H7 (cell line): ENCODE measurements at regions not wholly inside any gene's neighbourhood (a gene's known extent, or its start where the extent isn't known, plus 50 kb on each side); places are given as distances from the start of the nearest gene placed in this dataset.
"Not testable (repeated sequence)": the region's sequence is repeated elsewhere in the genome, so short reads cannot be mapped to it uniquely, and the experiment has no call there.

Source experiments
- DNase-seq: peaks from one replicate; pipeline ENCODE4 v3.0.0; 2012
- H3K27me3 ChIP-seq: 2 replicates; pipeline ENCODE4 v1.6.0; 2011; ENCODE audit warnings: mild to moderate bottlenecking, low read length; ENCODE audit not compliant: control insufficient read depth, insufficient read depth
- H3K36me3 ChIP-seq: replicated peaks from 2 replicates; pipeline ENCODE4 v1.5.1; 2011; ENCODE audit warnings: low read length; ENCODE audit not compliant: control insufficient read depth, insufficient read depth
- H3K4me3 ChIP-seq: 2 replicates; pipeline ENCODE4 v1.5.1; 2011; ENCODE audit warnings: low read depth, mild to moderate bottlenecking, control low read depth, low read length, moderate library complexity; ENCODE audit not compliant: insufficient read depth

DNA sequence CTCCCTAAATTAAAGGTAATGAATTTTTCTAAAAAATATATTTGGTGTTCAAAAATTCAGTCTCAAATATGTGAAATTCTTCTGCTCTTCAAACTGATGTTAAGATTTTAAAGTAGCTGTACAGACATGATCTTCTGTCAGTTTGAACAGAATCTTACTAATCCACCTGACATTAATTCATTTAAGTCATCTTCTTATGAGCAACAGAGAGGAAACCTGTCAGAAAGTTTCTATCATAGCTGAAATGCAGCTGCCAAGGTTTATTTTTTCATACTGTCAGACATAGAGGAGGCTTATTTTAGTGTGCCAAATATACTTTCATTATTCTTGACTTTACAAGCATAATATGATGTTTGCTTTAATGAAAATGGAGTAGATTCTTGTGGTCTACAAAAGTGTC, 686.6 kb upstream of the MIS18BP1 start:
- no peaks in the 10 kb centered on the region for H3K36me3 ChIP-seq
- H3K4me3 ChIP-seq, result no peak overlapping the region
- DNase-seq, result no peak
- no peaks in the 10 kb centered on the region for H3K27me3 ChIP-seq

DNA sequence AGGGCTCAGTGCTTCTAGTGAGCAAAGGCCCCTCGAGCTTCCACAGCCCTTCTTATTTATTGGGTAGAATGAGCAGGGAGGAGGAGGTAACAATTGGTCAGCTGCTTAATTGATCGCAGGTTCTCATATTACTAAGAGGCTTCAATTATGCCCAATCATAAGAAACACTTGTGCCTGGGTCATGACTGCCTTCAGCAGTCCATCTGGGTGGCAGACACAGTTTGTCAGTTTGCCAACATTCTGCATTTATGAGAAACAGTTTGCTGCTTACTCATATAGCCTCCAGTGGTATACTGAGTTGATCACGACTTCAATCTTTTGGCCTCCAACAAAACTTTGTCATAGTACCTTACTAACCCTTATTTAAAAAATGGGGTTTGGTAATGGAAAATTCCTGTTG, 667.0 kb upstream of the MIS18BP1 start:
- H3K27me3 ChIP-seq, H3K36me3 ChIP-seq, H3K4me3 ChIP-seq, DNase-seq: not testable (repeated sequence)

DNA sequence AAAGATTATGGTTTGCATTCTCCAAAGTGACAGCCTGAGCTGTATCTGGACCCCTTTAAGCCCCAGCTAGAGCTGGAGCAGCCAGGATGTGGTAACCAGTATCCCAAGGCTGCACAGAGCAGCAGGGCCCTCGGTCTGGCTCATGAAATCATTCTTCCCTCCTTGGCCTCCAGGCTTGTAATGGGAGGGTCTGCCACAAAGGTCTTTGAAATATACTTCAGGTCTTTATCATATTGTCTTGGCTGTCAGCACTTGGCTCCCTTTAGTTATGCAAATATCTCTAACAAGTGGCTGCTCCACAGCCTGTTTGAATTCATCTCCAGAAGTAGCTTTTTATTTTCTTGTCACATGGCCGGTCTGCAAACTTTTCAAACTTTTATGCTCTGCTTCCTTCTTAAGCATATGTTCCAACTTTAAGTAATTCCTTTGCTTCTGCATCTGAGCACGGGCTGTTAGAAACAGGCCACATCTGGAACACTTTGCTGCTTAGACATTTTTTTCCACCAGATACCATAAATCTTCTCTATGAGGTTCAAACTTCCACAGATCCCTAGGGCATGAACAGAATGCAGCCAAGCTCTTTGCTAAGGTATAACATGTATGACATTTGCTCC, 663.4 kb upstream of the MIS18BP1 start:
- no peaks in the 10 kb centered on the region for H3K27me3 ChIP-seq
- DNase-seq, result no peak
- H3K4me3 ChIP-seq, result no peak overlapping the region
- no peaks in the 10 kb centered on the region for H3K36me3 ChIP-seq

DNA sequence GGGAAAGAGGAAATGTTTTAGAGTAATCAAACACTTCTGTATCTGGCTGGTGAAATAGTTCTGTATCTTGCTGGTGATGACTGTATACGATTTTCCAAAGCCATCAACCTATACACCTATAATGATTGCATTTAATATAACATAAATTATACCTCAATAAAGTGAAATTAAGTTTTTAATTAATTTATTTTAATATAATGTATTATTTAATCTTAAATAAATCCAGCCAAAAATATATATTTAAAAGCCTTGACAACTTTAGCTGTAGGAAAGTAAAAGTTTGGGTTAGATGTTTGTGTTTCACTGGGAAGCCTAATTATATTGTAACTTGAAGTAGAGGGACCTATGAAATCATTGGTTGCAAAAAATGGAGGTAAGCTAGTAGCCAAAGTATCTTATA, 654.8 kb upstream of the MIS18BP1 start:
- DNase-seq, result no peak
- no peaks in the 10 kb centered on the region for H3K36me3 ChIP-seq
- no peak overlapping the region for H3K4me3 ChIP-seq

DNA sequence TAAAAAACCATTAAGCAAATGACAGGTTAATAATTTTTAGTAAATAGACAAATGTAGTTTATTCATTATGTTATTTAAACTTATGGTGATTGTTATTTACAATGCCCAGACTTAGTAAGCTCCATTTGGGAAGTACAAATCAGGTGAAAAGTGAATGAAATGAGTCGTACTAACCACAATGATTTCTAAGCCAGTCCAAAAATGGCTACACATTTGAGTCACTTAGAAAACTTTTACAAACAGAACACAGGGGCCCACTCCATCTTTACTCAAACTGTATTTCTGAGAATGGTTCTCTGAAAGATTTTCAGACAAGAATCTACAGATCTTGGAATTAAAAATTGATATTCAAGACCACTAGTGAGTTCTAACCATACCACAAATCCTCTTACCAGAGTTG, 653.3 kb upstream of the MIS18BP1 start:
- Histone ChIP-seq H3K36me3 (no peaks in the 10 kb centered on the region), H3K4me3 (no peak overlapping the region), H3K27me3 (no peaks in the 10 kb centered on the region)
- DNase-seq, result no peak

More for the DNA sequence above, 654.8 kb upstream of the MIS18BP1 start:
- no peaks in the 10 kb centered on the region for H3K27me3 ChIP-seq

DNA sequence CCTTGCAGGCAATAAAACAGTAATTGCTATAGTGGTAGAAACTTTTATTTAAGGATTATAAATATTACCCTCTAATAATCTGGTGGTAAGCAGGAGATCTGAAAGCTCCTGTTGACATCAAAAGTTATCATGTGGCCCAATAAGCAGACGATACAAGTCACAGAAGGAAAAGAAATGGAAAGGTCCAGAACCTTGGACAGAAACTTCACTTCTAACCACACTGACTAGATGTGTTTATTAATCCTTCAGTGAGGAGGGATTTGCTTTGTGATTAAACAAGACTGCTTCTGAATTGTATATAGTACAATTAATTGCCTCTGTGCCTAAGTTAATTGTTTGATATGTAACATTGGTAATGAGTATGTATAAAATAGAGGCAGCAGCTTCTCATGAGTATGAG, 652.7 kb upstream of the MIS18BP1 start:
- DNase-seq, result no peak
- Histone ChIP-seq H3K36me3 (no peaks in the 10 kb centered on the region), H3K27me3 (no peaks in the 10 kb centered on the region), H3K4me3 (no peak overlapping the region)

DNA sequence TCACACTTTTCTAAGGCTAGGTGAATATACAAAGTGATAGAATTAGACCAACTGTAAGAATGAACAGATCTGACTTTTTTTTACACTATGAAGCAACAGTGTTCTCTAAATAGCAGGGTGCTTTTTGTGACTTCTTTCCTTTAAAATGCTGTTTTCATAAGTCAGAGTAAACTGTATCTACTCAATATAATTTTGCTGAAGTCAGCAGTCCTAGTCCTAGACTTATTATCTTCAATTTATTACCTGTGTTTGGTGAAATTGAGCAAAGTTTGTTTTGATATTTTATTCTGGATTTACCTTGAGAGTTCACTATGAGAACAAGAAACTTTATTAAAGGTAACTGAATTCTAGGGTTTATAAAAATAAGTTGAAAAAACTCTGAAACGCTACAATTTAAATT, 651.3 kb upstream of the MIS18BP1 start:
- Histone ChIP-seq H3K27me3 (no peaks in the 10 kb centered on the region), H3K4me3 (no peak overlapping the region), H3K36me3 (no peaks in the 10 kb centered on the region)
- DNase-seq, result no peak

DNA sequence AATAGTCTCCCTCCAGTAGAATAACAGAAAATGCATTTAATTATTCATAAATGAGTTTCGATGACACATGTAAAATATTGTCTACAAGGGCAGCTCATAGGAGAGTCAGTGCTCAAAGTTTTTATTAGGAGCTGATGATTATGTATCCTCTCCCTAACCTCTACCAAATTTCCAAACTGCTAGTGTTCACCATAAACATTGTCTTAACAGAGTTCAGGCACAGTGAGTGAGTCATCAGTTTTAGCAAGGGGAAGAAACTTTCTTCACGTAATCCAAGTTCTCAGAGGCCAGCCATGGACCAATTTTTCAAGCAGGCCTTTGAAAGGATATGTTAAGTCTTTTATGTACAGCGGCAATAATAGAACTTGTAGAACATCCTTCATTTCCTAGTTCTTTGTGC, 649.2 kb upstream of the MIS18BP1 start:
- H3K27me3 ChIP-seq, result no peaks in the 10 kb centered on the region
- no peaks in the 10 kb centered on the region for H3K36me3 ChIP-seq
- no peak for DNase-seq
- no peak overlapping the region for H3K4me3 ChIP-seq

DNA sequence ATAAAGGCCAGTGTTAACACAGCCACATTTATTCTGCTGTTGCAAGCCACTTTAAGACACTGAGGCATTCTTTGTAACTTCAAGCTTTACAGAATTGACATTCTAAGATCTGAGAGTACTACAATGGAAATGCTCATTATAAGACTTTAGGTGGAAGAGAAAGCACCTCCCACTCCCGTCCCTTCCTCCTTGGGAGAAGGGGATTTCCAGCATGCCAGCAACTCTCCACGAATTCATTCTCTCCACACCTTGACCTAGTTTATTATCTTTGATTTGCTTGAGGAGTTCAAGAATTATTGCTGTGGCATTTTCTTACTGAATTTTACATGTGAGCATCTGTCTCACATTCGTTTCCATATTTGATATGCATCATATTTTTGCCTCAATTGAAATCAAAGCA, 644.4 kb upstream of the MIS18BP1 start:
- Histone ChIP-seq H3K4me3 (no peak overlapping the region), H3K36me3 (no peaks in the 10 kb centered on the region), H3K27me3 (no peaks in the 10 kb centered on the region)
- peak; percentile 11 for DNase-seq

DNA sequence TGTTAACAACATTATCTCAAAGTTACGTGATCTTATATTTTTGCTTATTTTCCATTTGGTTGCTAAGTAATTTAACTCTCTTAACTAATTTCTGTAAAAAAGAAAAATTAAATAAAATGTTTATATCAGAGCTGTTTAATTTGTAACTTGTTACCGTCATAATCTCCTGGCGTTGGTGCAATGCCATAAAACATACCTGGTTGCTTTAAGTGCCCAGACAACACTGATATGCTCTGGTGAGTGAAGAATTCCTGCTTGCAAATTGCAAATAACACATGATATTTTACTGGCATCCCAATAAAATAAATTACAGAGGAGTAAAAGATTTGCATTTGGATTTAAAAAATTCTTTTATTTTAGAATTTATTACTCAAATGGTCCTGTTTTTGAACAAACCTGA, 640.1 kb upstream of the MIS18BP1 start:
- no peaks in the 10 kb centered on the region for H3K36me3 ChIP-seq
- no peak overlapping the region for H3K4me3 ChIP-seq
- H3K27me3 ChIP-seq, result no peaks in the 10 kb centered on the region
- DNase-seq, result no peak

DNA sequence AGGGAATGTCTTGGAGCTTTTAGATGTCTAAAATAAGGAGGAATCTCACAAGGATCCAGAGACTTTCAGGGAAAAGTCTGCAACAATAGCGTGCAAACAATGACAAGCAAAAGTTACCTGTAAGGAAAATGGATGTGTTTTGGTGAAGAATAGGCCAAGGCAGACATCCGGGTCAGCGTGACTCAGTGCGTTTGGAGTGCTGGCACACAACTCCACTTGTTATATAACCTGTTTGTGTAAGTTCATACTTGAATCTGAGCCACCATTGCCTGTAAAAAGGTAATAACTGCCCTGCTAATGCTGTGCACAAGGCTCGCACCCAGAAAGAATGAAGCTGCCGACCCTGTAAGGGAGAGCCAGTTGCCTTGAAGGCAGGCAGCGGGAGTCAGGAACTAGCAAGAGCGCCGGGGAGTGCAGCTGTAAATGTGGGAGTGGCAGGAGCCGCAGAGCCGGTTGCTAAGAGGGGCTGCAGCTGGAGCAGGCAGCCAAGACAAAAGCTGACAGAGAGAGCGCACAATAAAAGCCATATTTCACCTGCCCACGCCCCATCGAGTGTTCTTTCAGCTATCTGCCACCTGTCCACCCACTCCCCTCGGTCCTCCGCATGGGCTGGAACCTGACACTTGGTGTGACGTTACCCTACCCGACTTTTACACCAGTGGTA, 638.5 kb upstream of the MIS18BP1 start:
- Histone ChIP-seq H3K27me3 (no peaks in the 10 kb centered on the region), H3K4me3 (no peak overlapping the region), H3K36me3 (no peaks in the 10 kb centered on the region)
- DNase-seq, result peak; percentile 28

DNA sequence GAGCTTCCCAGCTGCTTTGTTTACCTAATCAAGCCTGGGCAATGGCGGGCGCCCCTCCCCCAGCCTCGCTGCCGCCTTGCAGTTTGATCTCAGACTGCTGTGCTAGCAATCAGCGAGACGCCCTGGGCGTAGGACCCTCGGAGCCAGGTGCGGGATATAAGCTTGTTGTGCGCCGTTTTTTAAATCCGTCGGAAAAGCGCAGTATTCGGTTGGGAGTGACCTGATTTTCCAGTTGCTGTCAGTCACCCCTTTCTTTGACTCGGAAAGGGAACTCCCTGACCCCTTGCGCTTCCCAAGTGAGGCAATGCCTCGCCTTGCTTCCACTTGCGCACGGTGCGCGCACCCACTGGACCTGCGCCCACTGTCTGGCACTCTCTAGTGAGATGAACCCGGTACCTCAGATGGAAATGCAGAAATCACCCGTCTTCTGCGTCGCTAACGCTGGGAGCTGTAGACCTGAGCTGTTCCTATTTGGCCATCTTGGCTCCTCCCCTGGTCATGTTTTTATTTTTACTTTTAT, 635.8 kb upstream of the MIS18BP1 start:
- DNase-seq, H3K27me3 ChIP-seq, H3K36me3 ChIP-seq: not testable (repeated sequence)
- H3K4me3 ChIP-seq, result peak overlapping the region; percentile 21

DNA sequence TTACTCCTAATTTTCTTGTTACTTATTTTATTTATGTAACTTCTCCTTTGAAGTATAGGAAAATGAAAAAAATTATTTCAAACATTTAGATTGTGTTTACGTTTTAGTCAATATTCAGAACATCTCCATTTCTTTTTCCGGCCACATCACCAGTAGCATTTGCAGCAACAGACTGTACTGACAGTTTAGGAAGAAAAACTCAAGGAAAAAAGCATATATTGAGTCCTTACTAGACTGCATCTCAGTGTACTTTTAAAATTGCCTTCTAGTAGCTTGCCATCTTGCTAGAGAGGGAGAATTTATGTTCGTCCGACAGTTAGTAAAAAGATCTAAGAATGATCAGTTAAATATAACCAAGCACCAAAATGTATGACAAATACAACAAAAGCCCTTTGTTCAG, 625.0 kb upstream of the MIS18BP1 start:
- no peak for DNase-seq
- no peaks in the 10 kb centered on the region for H3K27me3 ChIP-seq
- H3K4me3 ChIP-seq, result no peak overlapping the region
- no peaks in the 10 kb centered on the region for H3K36me3 ChIP-seq

DNA sequence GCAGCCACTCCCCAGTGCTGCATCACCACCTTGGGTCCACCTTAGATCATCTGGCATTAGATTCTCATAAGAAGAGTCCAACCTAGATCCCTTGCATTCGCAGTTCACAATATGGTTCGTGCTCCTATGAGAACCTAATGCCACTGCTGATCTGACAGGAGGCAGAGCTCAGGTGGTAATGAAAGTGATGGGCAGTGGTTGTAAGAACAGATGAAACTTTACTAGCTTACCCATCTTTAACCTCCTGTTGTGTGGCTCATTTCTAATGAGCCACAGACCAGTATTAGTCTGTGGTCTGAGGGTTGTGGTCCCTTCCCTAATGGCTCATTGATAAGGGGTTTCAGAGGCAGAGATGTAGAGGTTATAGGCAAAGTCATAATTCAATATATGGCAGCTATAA, 615.9 kb upstream of the MIS18BP1 start:
- Histone ChIP-seq H3K27me3 (no peaks in the 10 kb centered on the region), H3K4me3 (no peak overlapping the region), H3K36me3 (no peaks in the 10 kb centered on the region)
- no peak for DNase-seq

DNA sequence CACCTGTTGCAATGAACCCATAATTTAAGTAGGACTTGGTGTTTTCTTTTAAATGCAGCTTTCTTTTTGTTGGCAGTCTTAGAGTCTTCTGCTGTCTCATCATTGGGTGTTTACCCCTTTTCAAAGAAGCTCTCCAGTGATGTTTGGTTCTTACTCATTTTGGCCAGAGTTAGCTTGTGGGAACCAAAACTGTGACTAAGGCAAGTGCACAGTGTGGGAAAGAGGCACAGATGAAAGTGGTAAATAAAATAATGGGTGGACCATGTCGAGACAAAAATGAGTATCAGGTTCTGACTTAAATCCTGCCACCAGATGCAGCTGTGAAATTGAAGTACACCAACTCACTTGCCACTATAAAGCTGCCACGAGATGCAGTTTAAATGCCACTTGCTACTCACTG, 615.4 kb upstream of the MIS18BP1 start:
- no peak for DNase-seq
- no peak overlapping the region for H3K4me3 ChIP-seq
- H3K36me3 ChIP-seq, result no peaks in the 10 kb centered on the region
- no peaks in the 10 kb centered on the region for H3K27me3 ChIP-seq
